H1 (cell line): ENCODE measurements at regions not wholly inside any gene's neighbourhood (a gene's known extent, or its start where the extent isn't known, plus 50 kb on each side); places are given as distances from the start of the nearest gene placed in this dataset.
"Not testable (repeated sequence)": the region's sequence is repeated elsewhere in the genome, so short reads cannot be mapped to it uniquely, and the experiment has no call there.

Source experiments
- CHD2 ChIP-seq: IDR thresholded peaks from 2 replicates; pipeline ENCODE4 v1.6.1; 2012; ENCODE audit warnings: low read length, improper control_type of control experiment
- CTCF ChIP-seq, 3 experiments: IDR thresholded peaks; 1 replicate in 2 of 3; 2 replicates in 1 of 3; pipeline versions ENCODE4 v1.5.1 to v1.6.1; 2011; ENCODE audit warnings: low read length in 3 of 3, mild to moderate bottlenecking in 3 of 3, inconsistent platforms in 2 of 3, low read depth in 1 of 3, moderate library complexity in 1 of 3; ENCODE audit not compliant: insufficient read depth in 1 of 3; ENCODE audit errors: control extremely low read depth in 1 of 3
- E2F6 ChIP-seq: IDR thresholded peaks from 2 replicates; pipeline ENCODE4 v1.6.1; 2012; ENCODE audit warnings: inconsistent platforms
- EP300 ChIP-seq, 2 experiments: IDR thresholded peaks; 1 replicate in 1 of 2; 2 replicates in 1 of 2; pipeline ENCODE4 v1.6.1; 2011 to 2012; ENCODE audit warnings: low read depth in 2 of 2, low read length in 2 of 2, mild to moderate bottlenecking in 2 of 2, borderline replicate concordance in 1 of 2, inconsistent platforms in 1 of 2, moderate library complexity in 1 of 2
- EZH2 ChIP-seq: fragments of 200-600 bp; sonication (generic); IDR thresholded peaks from 2 replicates; pipeline ENCODE4 v1.7.1; 2012; ENCODE audit warnings: low read depth, mild to moderate bottlenecking, moderate library complexity, low read length, inconsistent platforms; ENCODE audit not compliant: severe bottlenecking

GRCh38 chr7:58088191-58088560, 638.2 kb downstream of the ZNF716 start:
- not testable (repeated sequence) for TF ChIP-seq EP300 (IDR thresholded peaks at IDR 0.05; ENCODE audit: borderline replicate concordance in 1 of 2, low read depth in 2 of 2, low read length in 2 of 2); E2F6; CTCF (IDR thresholded peaks at IDR 0.05; ENCODE audit: control extremely low read depth in 1 of 3, insufficient read depth in 1 of 3, low read depth in 1 of 3, low read length in 3 of 3); EZH2; CHD2
